Suprapubic skin (tissue), 4 donors: ENCODE measurements at regions not wholly inside any gene's neighbourhood (a gene's known extent, or its start where the extent isn't known, plus 50 kb on each side); places are given as distances from the start of the nearest gene placed in this dataset.

ENCODE experiments used
- EP300 ChIP-seq: sonication (generic); formaldehyde crosslinking; IDR thresholded peaks from one replicate; pipeline ENCODE4 v1.6.1; 2017; ENCODE audit warnings: antibody characterized with exemption
- POLR2A ChIP-seq, 2 donors: fragments of 450-650 bp; IDR thresholded peaks; one replicate each; pipeline ENCODE4 v1.6.1; 2017; ENCODE audit warnings: antibody characterized with exemption in 2 of 2, mild to moderate bottlenecking in 2 of 2, moderate library complexity in 2 of 2
- POLR2AphosphoS5 ChIP-seq, 3 donors: sonication (generic); formaldehyde crosslinking; IDR thresholded peaks; one replicate each; pipeline ENCODE4 v1.6.1; 2017; ENCODE audit warnings: antibody characterized with exemption in 3 of 3
- TF ChIP-seq, protein P1 (sequence below), 2 donors: fragments of 200-600 bp in 1 of 2; fragments of 450-650 bp in 1 of 2; sonication (generic) in 1 of 2; IDR thresholded peaks; one replicate each; pipeline ENCODE4 v1.5.1; 2016 to 2019; ENCODE audit warnings: antibody characterized with exemption in 2 of 2, mild to moderate bottlenecking in 1 of 2, moderate library complexity in 1 of 2

DNA sequence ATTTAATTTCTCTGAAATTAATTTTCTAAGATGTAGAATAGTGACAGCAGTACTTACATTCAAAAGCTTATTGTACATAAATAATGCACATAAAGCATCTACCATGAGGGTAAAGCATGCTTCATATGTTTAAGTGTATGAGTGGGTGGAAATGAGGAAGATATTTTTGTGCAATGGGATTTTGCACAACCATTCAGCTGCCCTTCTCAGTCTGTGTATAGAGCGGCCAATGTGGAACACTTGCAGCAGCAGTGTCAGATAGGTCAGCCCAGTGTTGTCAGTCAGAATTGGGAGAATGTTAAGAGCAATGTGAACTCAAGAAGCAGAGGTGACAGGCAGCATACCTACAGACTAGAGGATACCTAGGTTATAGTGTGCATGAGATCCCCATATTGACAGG lies 72.5 kb upstream of the ATP2B1 start:
- TF ChIP-seq EP300 (no peak), POLR2A (IDR thresholded peaks at IDR 0.05) (no peak), POLR2AphosphoS5 (IDR thresholded peaks at IDR 0.05) (no peak)
- TF ChIP-seq, protein P1, sequence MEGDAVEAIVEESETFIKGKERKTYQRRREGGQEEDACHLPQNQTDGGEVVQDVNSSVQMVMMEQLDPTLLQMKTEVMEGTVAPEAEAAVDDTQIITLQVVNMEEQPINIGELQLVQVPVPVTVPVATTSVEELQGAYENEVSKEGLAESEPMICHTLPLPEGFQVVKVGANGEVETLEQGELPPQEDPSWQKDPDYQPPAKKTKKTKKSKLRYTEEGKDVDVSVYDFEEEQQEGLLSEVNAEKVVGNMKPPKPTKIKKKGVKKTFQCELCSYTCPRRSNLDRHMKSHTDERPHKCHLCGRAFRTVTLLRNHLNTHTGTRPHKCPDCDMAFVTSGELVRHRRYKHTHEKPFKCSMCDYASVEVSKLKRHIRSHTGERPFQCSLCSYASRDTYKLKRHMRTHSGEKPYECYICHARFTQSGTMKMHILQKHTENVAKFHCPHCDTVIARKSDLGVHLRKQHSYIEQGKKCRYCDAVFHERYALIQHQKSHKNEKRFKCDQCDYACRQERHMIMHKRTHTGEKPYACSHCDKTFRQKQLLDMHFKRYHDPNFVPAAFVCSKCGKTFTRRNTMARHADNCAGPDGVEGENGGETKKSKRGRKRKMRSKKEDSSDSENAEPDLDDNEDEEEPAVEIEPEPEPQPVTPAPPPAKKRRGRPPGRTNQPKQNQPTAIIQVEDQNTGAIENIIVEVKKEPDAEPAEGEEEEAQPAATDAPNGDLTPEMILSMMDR (IDR thresholded peaks at IDR 0.05): no peak
